IMR-90 (cell line): ENCODE measurements at regions not wholly inside any gene's neighbourhood (a gene's known extent, or its start where the extent isn't known, plus 50 kb on each side); places are given as distances from the start of the nearest gene placed in this dataset.

Source experiments
- ATAC-seq: fragments of 200-7000 bp; cut with Tn5 transposase; 2 replicates; pipeline ENCODE4 v1.9.1; 2020; ENCODE audit warnings: low read depth, mild to moderate bottlenecking, moderate library complexity
- BruUV-seq: library from RNA; stranded (reverse); fragments of 400-500 nt; replicated peaks from 2 replicates; lab custom pipeline; 2021; lab: Mats Ljungman, UMichigan
- CTCF ChIA-PET: fragments of 300-600 bp; formaldehyde crosslinking; extraction: SDS; loops from one replicate; lab custom pipeline; 2021; ENCODE audit warnings: antibody characterized with exemption; lab: Yijun Ruan, JAX
- POLR2A ChIA-PET: fragments of 300-600 bp; sonication (Branson Sonifier 250); formaldehyde crosslinking; loops from one replicate; lab custom pipeline; 2022; ENCODE audit warnings: antibody characterized with exemption; ENCODE audit not compliant: unreplicated experiment; lab: Charles Lee
- DNase-seq: peaks from one replicate; pipeline ENCODE4 v3.0.0; 2013
- H2AFZ ChIP-seq: replicated peaks from 2 replicates; pipeline ENCODE3; 2013; ENCODE audit warnings: low read length, mild to moderate bottlenecking; ENCODE audit not compliant: poor library complexity
- H2AK5ac ChIP-seq: 2 replicates; pipeline ENCODE4 v1.6.1; 2013; ENCODE audit warnings: low read depth, low read length, inconsistent platforms
- H2AK9ac ChIP-seq: replicated peaks from 2 replicates; pipeline ENCODE3; 2013; ENCODE audit warnings: mild to moderate bottlenecking, low read depth, low read length, moderate library complexity; ENCODE audit not compliant: poor library complexity
- H2BK120ac ChIP-seq: 2 replicates; pipeline ENCODE4 v1.6.1; 2013; ENCODE audit warnings: low read depth, low read length, inconsistent platforms
- H2BK15ac ChIP-seq: 3 replicates; pipeline ENCODE4 v1.6.1; 2013; ENCODE audit warnings: low read depth, low read length, inconsistent platforms
- H2BK20ac ChIP-seq: 2 replicates; pipeline ENCODE4 v1.6.1; 2013; ENCODE audit warnings: low read depth, mild to moderate bottlenecking, inconsistent platforms, low read length, moderate library complexity
- H2BK5ac ChIP-seq: 2 replicates; pipeline ENCODE4 v1.6.1; 2013; ENCODE audit warnings: mild to moderate bottlenecking, low read depth, low read length, inconsistent platforms; ENCODE audit not compliant: poor library complexity, severe bottlenecking
- H3K14ac ChIP-seq: replicated peaks from 2 replicates; pipeline ENCODE4 v1.6.1; 2013; ENCODE audit warnings: low read depth, low read length, inconsistent platforms
- H3K18ac ChIP-seq: 2 replicates; pipeline ENCODE4 v1.6.1; 2013; ENCODE audit warnings: low read depth, low read length, control low read depth
- H3K23ac ChIP-seq: 2 replicates; pipeline ENCODE4 v1.6.1; 2013; ENCODE audit warnings: low read depth, low read length, inconsistent platforms
- H3K27ac ChIP-seq: 2 replicates; pipeline ENCODE4 v1.5.1; 2013; ENCODE audit warnings: mild to moderate bottlenecking, control low read depth, low read length; ENCODE audit not compliant: insufficient read depth
- H3K27me3 ChIP-seq: 2 replicates; pipeline ENCODE4 v1.6.1; 2013; ENCODE audit warnings: low read length; ENCODE audit not compliant: control insufficient read depth, insufficient read depth
- H3K36me3 ChIP-seq: 2 replicates; pipeline ENCODE4 v1.6.1; 2013; ENCODE audit warnings: low read length, mixed read lengths; ENCODE audit not compliant: control insufficient read depth, insufficient read depth
- H3K4ac ChIP-seq: 2 replicates; pipeline ENCODE4 v1.6.1; 2013; ENCODE audit warnings: low read depth, low read length, inconsistent platforms
- H3K4me1 ChIP-seq: 2 replicates; pipeline ENCODE4 v1.6.1; 2013; ENCODE audit warnings: low read length, mixed read lengths; ENCODE audit not compliant: control insufficient read depth, insufficient read depth
- H3K4me2 ChIP-seq: 2 replicates; pipeline ENCODE4 v1.6.1; 2013; ENCODE audit warnings: low read depth, mild to moderate bottlenecking, control low read depth, low read length, moderate library complexity
- H3K4me3 ChIP-seq: 2 replicates; pipeline ENCODE4 v1.5.1; 2013; ENCODE audit warnings: low read depth, mild to moderate bottlenecking, control low read depth, low read length, moderate library complexity; ENCODE audit not compliant: insufficient read depth
- H3K56ac ChIP-seq: 2 replicates; pipeline ENCODE4 v1.6.1; 2013; ENCODE audit warnings: low read length, inconsistent platforms; ENCODE audit not compliant: insufficient read depth; ENCODE audit errors: extremely low read depth
- H3K79me1 ChIP-seq, 2 experiments: 2 replicates each; pipeline ENCODE4 v1.6.1; 2013; ENCODE audit warnings: low read length in 2 of 2, inconsistent platforms in 1 of 2, low read depth in 1 of 2
- H3K9ac ChIP-seq: 2 replicates; pipeline ENCODE4 v1.6.1; 2013; ENCODE audit warnings: low read depth, low read length, control low read depth
- H3K9me1 ChIP-seq: 2 replicates; pipeline ENCODE4 v1.6.1; 2013; ENCODE audit warnings: low read length, inconsistent platforms; ENCODE audit not compliant: insufficient read depth
- H3K9me3 ChIP-seq: 2 replicates; pipeline ENCODE4 v1.6.1; 2013; ENCODE audit warnings: low read length; ENCODE audit not compliant: control insufficient read depth, insufficient read depth
- H4K20me1 ChIP-seq: 2 replicates; pipeline ENCODE4 v1.6.1; 2013; ENCODE audit warnings: low read length, inconsistent platforms; ENCODE audit not compliant: insufficient read depth
- H4K5ac ChIP-seq: 2 replicates; pipeline ENCODE4 v1.6.1; 2013; ENCODE audit warnings: mild to moderate bottlenecking, low read depth, low read length, control low read depth
- H4K8ac ChIP-seq, 2 experiments: 2 replicates each; pipeline ENCODE4 v1.6.1; 2013; ENCODE audit warnings: low read depth in 2 of 2, low read length in 2 of 2, control low read depth in 1 of 2, inconsistent platforms in 1 of 2
- H4K91ac ChIP-seq: 2 replicates; pipeline ENCODE4 v1.6.1; 2013; ENCODE audit warnings: low read depth, low read length, inconsistent platforms; ENCODE audit not compliant: insufficient read depth
- BHLHE40 ChIP-seq: fragments of 150-350 bp; IDR thresholded peaks from 2 replicates; pipeline ENCODE4 v1.6.1; 2016; ENCODE audit warnings: mild to moderate bottlenecking, low read depth, low read length
- CEBPB ChIP-seq: IDR thresholded peaks from 2 replicates; pipeline ENCODE4 v1.6.1; 2012; ENCODE audit warnings: low read depth, low read length, improper control_type of control experiment
- CHD1 ChIP-seq: IDR thresholded peaks from 2 replicates; pipeline ENCODE4 v1.6.1; 2012; ENCODE audit warnings: low read depth, low read length, improper control_type of control experiment
- FOS ChIP-seq: fragments of 150-350 bp; IDR thresholded peaks from 2 replicates; pipeline ENCODE4 v1.6.1; 2016; ENCODE audit warnings: low read depth, low read length
- MAFK ChIP-seq: IDR thresholded peaks from 2 replicates; pipeline ENCODE4 v1.6.1; 2012; ENCODE audit warnings: low read depth, low read length, improper control_type of control experiment
- MAZ ChIP-seq: IDR thresholded peaks from 2 replicates; pipeline ENCODE4 v1.6.1; 2012; ENCODE audit warnings: low read depth, mild to moderate bottlenecking, low read length, improper control_type of control experiment, moderate library complexity, borderline replicate concordance
- MXI1 ChIP-seq: IDR thresholded peaks from 2 replicates; pipeline ENCODE4 v1.6.1; 2012; ENCODE audit warnings: low read depth, mild to moderate bottlenecking, low read length, moderate library complexity, borderline replicate concordance
- NFE2L2 ChIP-seq: fragments of 150-350 bp; IDR thresholded peaks from 2 replicates; pipeline ENCODE4 v1.6.1; 2016; ENCODE audit warnings: low read depth, mild to moderate bottlenecking, low read length
- POLR2A ChIP-seq: IDR thresholded peaks from 2 replicates; pipeline ENCODE4 v1.6.1; 2012; ENCODE audit warnings: mild to moderate bottlenecking, low read depth, low read length
- RAD21 ChIP-seq: IDR thresholded peaks from 2 replicates; pipeline ENCODE4 v1.6.1; 2012; ENCODE audit warnings: low read length, improper control_type of control experiment
- RCOR1 ChIP-seq: IDR thresholded peaks from 2 replicates; pipeline ENCODE4 v1.6.1; 2012; ENCODE audit warnings: mild to moderate bottlenecking, low read length, improper control_type of control experiment; ENCODE audit not compliant: insufficient replicate concordance
- RFX5 ChIP-seq: IDR thresholded peaks from 2 replicates; pipeline ENCODE4 v1.8.0; 2012; ENCODE audit warnings: low read depth, mild to moderate bottlenecking, low read length, moderate library complexity
- SMC3 ChIP-seq: fragments of 150-350 bp; IDR thresholded peaks from 2 replicates; pipeline ENCODE4 v1.6.1; 2016; ENCODE audit warnings: low read depth, mild to moderate bottlenecking, antibody characterized with exemption, low read length, moderate library complexity
- dilution Hi-C: fragments of 300-500 bp; cut with HindIII; formaldehyde crosslinking; loops from one replicate; pipeline ENCODE4 v1.14.3; 2018; ENCODE audit warnings: low sequenced_read_pairs; ENCODE audit not compliant: unreplicated experiment
- in situ Hi-C: fragments of 300-500 bp; cut with MboI; formaldehyde crosslinking; loops from 3 replicates; pipeline ENCODE4 v1.14.3; 2019; ENCODE audit warnings: low sequenced_read_pairs, inconsistent platforms, mixed read lengths
- intact Hi-C: fragments of 100-400 bp; cut with micrococcal nuclease; formaldehyde crosslinking; loops from 2 replicates; pipeline ENCODE4 v1.10.0; 2022
- TF ChIP-seq, protein P1 (sequence below): fragments of 150-350 bp; IDR thresholded peaks from 2 replicates; pipeline ENCODE4 v1.6.1; 2016; ENCODE audit warnings: low read depth, mild to moderate bottlenecking, low read length, moderate library complexity, borderline replicate concordance
- TF ChIP-seq, protein P2 (sequence below): conservative IDR thresholded peaks from 2 replicates; pipeline ENCODE4 v1.5.1; 2012; ENCODE audit warnings: mild to moderate bottlenecking, low read depth, low read length, improper control_type of control experiment
- TF ChIP-seq, protein P3 (sequence below): fragments of 150-350 bp; IDR thresholded peaks from 2 replicates; pipeline ENCODE4 v1.6.1; 2017; ENCODE audit warnings: mild to moderate bottlenecking, antibody characterized with exemption, low read length, low read depth

DNA sequence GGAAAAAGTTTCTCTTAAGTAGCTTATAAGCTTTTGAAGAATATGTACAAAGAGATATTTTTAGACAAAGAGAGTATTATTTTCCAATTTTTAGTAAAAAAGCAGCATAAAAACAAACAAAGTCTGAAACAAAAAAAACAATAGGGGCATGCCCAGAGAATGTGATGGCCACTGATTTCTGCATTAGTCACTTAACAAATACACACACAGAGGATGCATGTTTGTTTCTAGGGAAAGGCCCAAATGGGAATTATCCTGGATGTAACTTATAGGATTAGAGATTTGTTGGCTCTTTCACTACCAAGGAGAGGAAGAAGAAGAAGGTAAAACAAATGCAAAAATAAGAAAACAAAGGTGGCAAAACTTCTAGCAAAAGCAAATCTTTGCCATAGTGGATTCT is 95.9 kb upstream of the SCOC start:
- H3K9ac ChIP-seq, result no peak overlapping the region

More for the DNA sequence above, 95.9 kb upstream of the SCOC start:
- Histone ChIP-seq H2BK5ac (no peak overlapping the region), H4K20me1 (no peaks in the 10 kb centered on the region), H3K36me3 (no peaks in the 10 kb centered on the region), H3K18ac (no peak overlapping the region), H2BK15ac (no peak overlapping the region), H4K91ac (no peak overlapping the region), H3K79me1 (no peaks in the 10 kb centered on the region), H4K8ac (no peak overlapping the region), H2BK120ac (no peak overlapping the region), H3K9me1 (no peaks in the 10 kb centered on the region), H4K5ac (no peak overlapping the region), H3K14ac (no peak overlapping the region), H3K27ac (no peak overlapping the region), H2BK20ac (no peak overlapping the region), H3K4me2 (no peak overlapping the region), H2AK9ac (no peak overlapping the region), H3K4me1 (no peaks in the 10 kb centered on the region), H3K56ac (no peak overlapping the region), H3K9me3 (no peaks in the 10 kb centered on the region), H3K4me3 (no peak overlapping the region), H3K23ac (no peak overlapping the region), H2AK5ac (no peak overlapping the region), H2AFZ (no peak overlapping the region), H3K27me3 (peaks cover 9% of the 10 kb centered on the region), H3K4ac (no peak overlapping the region)
- dilution Hi-C loops (no loop called here), intact Hi-C loops (no loop called here), in situ Hi-C loops (no loop called here)
- no TSS peak for BruUV-seq
- TF ChIP-seq POLR2A, result no peak
- TF ChIP-seq CEBPB, result no peak
- no peak for TF ChIP-seq NFE2L2
- no peak for TF ChIP-seq CHD1
- TF ChIP-seq, protein P1, sequence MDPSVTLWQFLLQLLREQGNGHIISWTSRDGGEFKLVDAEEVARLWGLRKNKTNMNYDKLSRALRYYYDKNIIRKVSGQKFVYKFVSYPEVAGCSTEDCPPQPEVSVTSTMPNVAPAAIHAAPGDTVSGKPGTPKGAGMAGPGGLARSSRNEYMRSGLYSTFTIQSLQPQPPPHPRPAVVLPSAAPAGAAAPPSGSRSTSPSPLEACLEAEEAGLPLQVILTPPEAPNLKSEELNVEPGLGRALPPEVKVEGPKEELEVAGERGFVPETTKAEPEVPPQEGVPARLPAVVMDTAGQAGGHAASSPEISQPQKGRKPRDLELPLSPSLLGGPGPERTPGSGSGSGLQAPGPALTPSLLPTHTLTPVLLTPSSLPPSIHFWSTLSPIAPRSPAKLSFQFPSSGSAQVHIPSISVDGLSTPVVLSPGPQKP, result no peak
- no peak for TF ChIP-seq MAZ
- TF ChIP-seq MAFK, result no peak
- TF ChIP-seq, protein P2, sequence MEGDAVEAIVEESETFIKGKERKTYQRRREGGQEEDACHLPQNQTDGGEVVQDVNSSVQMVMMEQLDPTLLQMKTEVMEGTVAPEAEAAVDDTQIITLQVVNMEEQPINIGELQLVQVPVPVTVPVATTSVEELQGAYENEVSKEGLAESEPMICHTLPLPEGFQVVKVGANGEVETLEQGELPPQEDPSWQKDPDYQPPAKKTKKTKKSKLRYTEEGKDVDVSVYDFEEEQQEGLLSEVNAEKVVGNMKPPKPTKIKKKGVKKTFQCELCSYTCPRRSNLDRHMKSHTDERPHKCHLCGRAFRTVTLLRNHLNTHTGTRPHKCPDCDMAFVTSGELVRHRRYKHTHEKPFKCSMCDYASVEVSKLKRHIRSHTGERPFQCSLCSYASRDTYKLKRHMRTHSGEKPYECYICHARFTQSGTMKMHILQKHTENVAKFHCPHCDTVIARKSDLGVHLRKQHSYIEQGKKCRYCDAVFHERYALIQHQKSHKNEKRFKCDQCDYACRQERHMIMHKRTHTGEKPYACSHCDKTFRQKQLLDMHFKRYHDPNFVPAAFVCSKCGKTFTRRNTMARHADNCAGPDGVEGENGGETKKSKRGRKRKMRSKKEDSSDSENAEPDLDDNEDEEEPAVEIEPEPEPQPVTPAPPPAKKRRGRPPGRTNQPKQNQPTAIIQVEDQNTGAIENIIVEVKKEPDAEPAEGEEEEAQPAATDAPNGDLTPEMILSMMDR, result no peak
- no peak for TF ChIP-seq MXI1
- TF ChIP-seq BHLHE40, result no peak
- TF ChIP-seq, protein P3, sequence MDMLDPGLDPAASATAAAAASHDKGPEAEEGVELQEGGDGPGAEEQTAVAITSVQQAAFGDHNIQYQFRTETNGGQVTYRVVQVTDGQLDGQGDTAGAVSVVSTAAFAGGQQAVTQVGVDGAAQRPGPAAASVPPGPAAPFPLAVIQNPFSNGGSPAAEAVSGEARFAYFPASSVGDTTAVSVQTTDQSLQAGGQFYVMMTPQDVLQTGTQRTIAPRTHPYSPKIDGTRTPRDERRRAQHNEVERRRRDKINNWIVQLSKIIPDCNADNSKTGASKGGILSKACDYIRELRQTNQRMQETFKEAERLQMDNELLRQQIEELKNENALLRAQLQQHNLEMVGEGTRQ, result no peak
- no peak for TF ChIP-seq RCOR1
- TF ChIP-seq RFX5, result no peak
- TF ChIP-seq SMC3, result no peak
- no peak for TF ChIP-seq RAD21
- no peak for TF ChIP-seq FOS
- peak; percentile 43 for DNase-seq
- CTCF ChIA-PET, result interaction anchor here (1.4 kb wide), 1 partner anchor 10 kb away, joined by 6 read pairs; no protein-coding TSS in a partner anchor
- POLR2A ChIA-PET, result no interaction called here
- no peak for ATAC-seq
